ENCODE measurements at regions not wholly inside any gene's neighbourhood (a gene's known extent, or its start where the extent isn't known, plus 50 kb on each side); places are given as distances from the start of the nearest gene placed in this dataset.

DNA sequence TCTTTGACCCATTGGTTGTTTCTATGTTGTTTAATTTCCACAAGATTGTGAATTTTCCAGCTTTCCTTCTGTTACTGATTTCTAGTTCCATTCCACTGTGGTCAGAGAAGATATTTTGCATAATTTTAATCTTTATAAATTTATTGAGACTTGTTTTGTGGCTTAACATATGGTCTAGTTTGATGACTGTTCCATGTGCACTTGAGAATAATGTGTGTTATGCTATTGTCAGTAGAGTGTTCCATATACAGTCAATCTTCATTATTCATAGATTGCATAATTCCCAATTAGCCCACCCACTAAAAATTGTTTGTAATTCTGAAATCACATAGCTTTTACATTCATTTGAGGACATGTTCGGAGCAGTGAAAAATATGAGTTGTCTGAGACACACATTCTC, 346.1 kb upstream of the DDI1 start:
- TF ChIP-seq HDGF (IDR thresholded peaks at IDR 0.05; ENCODE audit: borderline replicate concordance) = no peak
- POLR2A ChIA-PET = no interaction called here

DNA sequence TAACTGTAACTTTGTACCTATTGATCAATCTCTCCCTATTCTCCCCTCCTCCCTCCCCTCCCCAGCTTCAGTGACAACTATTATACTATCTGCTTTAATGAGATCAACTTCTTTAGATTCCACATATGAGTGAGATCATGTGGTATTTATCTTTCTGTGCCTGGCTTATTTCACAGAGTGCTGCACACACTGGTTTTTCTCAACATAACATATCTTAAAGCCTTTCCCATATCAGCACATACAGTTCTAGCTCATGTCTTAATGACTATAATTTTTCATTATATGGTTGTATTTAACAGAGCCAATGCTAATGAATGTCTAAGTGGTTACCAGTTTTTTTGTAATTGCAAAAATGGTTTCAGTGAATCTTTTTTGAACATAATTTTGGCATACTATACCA, 340.3 kb upstream of the DDI1 start:
- no peak for DNase-seq (ENCODE audit: extremely low spot score)
- ChIA-PET POLR2A (interaction anchor here (0.6 kb wide), 1 partner anchor 262 kb away, joined by 3 read pairs; no protein-coding TSS in a partner anchor), CTCF (no interaction called here)
- TF ChIP-seq CTBP1 (IDR thresholded peaks at IDR 0.05; ENCODE audit: borderline replicate concordance) (no peak), TARDBP (IDR thresholded peaks at IDR 0.05) (no peak), L3MBTL2 (conservative IDR thresholded peaks at IDR 0.05) (no peak), ELF4 (IDR thresholded peaks at IDR 0.05) (no peak), SP1 (IDR thresholded peaks at IDR 0.05) (no peak), FOXA1 (IDR thresholded peaks at IDR 0.05) (no peak)

More for the DNA sequence above, 346.1 kb upstream of the DDI1 start:
- DNase-seq (ENCODE audit: extremely low spot score) = no peak
- CTCF ChIA-PET = no interaction called here

DNA sequence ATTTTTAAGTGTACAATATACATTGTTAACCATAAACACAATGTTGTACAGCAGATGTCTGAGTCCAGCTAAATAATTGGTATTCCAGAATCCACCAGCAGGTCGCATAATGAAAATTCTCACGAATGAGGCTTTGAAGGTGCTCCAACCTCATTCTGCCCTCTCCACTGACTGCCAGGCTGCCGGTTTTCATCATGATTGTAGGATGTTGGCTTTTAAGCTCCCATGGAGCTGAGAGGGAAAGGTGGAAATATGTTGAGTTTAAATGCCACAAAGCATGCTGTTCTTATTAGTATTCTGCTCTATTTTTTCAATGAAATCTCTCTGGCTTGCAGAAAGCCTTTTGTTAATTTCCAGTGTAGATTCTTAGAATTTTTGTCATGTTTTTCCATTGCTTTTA, 337.2 kb upstream of the DDI1 start:
- ChIA-PET POLR2A (no interaction called here), CTCF (no interaction called here)
- DNase-seq (ENCODE audit: extremely low spot score) = no peak
- TF ChIP-seq ARNT (IDR thresholded peaks at IDR 0.05) (no peak), FOXA1 (IDR thresholded peaks at IDR 0.05) (no peak), BHLHE40 (IDR thresholded peaks at IDR 0.05; ENCODE audit: borderline replicate concordance) (no peak), FOXK2 (IDR thresholded peaks at IDR 0.05) (no peak), FOXM1 (IDR thresholded peaks at IDR 0.05; ENCODE audit: borderline replicate concordance) (no peak), NFRKB (IDR thresholded peaks at IDR 0.05) (no peak), ELF4 (IDR thresholded peaks at IDR 0.05) (no peak), HDGF (IDR thresholded peaks at IDR 0.05; ENCODE audit: borderline replicate concordance) (no peak), ZNF384 (IDR thresholded peaks at IDR 0.05) (no peak), CTBP1 (IDR thresholded peaks at IDR 0.05; ENCODE audit: borderline replicate concordance) (no peak), TARDBP (IDR thresholded peaks at IDR 0.05) (no peak), SP1 (IDR thresholded peaks at IDR 0.05) (no peak), LEF1 (IDR thresholded peaks at IDR 0.05; ENCODE audit: borderline replicate concordance) (no peak)
- TF ChIP-seq, protein P1, sequence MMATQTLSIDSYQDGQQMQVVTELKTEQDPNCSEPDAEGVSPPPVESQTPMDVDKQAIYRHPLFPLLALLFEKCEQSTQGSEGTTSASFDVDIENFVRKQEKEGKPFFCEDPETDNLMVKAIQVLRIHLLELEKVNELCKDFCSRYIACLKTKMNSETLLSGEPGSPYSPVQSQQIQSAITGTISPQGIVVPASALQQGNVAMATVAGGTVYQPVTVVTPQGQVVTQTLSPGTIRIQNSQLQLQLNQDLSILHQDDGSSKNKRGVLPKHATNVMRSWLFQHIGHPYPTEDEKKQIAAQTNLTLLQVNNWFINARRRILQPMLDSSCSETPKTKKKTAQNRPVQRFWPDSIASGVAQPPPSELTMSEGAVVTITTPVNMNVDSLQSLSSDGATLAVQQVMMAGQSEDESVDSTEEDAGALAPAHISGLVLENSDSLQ (IDR thresholded peaks at IDR 0.05) = no peak

DNA sequence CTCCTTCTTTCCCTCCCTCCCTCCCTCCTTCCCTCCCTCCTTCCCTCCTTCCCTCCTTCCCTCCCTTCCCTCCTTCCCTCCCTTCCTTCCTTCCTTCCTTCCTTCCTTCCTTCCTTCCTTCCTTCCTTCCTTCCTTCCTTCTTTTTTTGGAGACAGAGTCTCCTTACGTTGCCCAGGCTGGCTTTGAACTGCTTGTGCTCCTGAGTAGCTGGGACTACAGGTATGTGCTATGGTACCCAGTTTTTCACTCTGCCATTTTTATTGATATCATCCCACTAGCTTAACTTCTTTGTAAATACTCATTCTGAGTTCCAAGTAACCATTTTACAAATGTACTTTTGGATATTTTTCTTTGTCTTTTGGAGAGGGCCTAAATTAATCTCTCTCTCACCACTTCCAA, 336.8 kb upstream of the DDI1 start:
- ChIA-PET CTCF (no interaction called here), POLR2A (no interaction called here)
- DNase-seq (ENCODE audit: extremely low spot score) = no peak
- TF ChIP-seq FOXA1 (IDR thresholded peaks at IDR 0.05) (no peak), FOXK2 (IDR thresholded peaks at IDR 0.05) (no peak), ARNT (IDR thresholded peaks at IDR 0.05) (no peak), ELF4 (IDR thresholded peaks at IDR 0.05) (no peak), SP1 (IDR thresholded peaks at IDR 0.05) (no peak), LEF1 (IDR thresholded peaks at IDR 0.05; ENCODE audit: borderline replicate concordance) (no peak)

DNA sequence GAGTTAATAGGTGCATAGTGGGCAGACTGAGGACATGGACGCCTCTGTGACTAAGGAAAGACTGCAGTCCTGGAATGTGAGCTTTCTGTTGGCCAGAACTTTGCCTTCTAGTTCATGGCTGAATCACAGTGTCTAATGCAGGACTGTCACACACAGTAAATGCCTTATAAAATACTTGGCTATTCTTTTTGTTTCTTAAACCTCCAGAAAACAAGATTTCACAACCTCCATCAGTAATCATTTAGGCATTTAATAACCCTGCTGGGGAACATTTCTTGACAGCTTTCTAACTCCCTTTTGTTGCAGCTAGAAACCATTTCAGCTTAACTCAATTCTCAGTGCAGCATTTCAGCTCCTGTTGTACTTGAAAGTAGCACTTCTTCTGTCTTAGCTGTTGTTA, 335.8 kb upstream of the DDI1 start:
- ChIA-PET CTCF (no interaction called here), POLR2A (no interaction called here)
- no peak for DNase-seq (ENCODE audit: extremely low spot score)
- TF ChIP-seq SP1 (IDR thresholded peaks at IDR 0.05) (no peak), ZNF384 (IDR thresholded peaks at IDR 0.05) (no peak), NFRKB (IDR thresholded peaks at IDR 0.05) (no peak), TARDBP (IDR thresholded peaks at IDR 0.05) (no peak), SUZ12 (IDR thresholded peaks at IDR 0.05) (no peak)
- TF ChIP-seq, protein P1 (IDR thresholded peaks at IDR 0.05) = no peak

DNA sequence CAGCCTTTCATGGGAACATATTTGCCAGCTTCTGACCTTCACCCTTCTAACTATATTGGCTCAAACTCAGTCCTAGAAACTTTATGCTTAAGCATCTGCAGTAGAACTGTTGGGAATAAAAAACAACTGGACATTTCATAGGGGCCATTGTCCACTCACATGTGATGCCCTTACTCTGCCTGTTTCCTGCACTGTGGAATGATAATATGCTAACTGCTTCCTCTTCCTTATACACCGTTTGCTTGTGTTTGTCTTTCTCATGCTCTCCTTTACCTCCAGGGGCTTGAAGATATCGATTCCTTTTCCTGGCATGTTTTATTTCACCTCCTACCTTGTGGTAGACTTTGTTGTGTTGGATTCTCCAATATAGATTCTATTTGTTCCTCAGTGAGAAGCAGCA, 333.0 kb upstream of the DDI1 start:
- CTCF ChIA-PET = interaction anchor here (0.6 kb wide), 2 partner anchors 13 to 111 kb away, joined by 3 to 5 read pairs; no protein-coding TSS in a partner anchor
- DNase-seq (ENCODE audit: extremely low spot score) = no peak
- POLR2A ChIA-PET = no interaction called here
- TF ChIP-seq ELF4 (IDR thresholded peaks at IDR 0.05) (no peak), CTBP1 (IDR thresholded peaks at IDR 0.05; ENCODE audit: borderline replicate concordance) (no peak), SP1 (IDR thresholded peaks at IDR 0.05) (no peak), ZNF384 (IDR thresholded peaks at IDR 0.05) (no peak)
- TF ChIP-seq, protein P1 (IDR thresholded peaks at IDR 0.05) = no peak

DNA sequence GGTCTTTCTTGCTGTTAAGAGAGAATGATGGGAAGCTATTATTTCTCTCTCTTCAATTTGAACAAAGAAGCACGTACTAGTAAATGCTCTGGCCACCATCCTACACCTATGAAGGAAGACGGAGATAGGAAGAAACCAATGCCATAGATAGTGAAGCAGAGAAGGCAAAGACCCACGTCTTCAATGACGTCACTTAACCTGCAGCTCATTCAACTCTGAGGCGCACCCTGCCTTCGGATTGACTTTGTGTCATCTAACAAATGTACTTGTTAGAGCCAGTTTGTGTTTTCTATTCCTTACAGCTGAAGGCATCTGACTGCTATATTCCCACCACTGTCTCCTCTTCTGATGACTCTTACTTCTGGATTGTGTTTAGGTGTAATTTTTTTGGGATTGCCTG, 332.5 kb upstream of the DDI1 start:
- DNase-seq (ENCODE audit: extremely low spot score) = no peak
- CTCF ChIA-PET = interaction anchor here (0.6 kb wide), 1 partner anchor 13 kb away, joined by 3 read pairs; no protein-coding TSS in a partner anchor
- TF ChIP-seq FOXK2 (IDR thresholded peaks at IDR 0.05) = no peak
- no peak for TF ChIP-seq NFRKB (IDR thresholded peaks at IDR 0.05)
- no peak for TF ChIP-seq L3MBTL2 (conservative IDR thresholded peaks at IDR 0.05)
- no peak for TF ChIP-seq ELF4 (IDR thresholded peaks at IDR 0.05)
- TF ChIP-seq SP1 (IDR thresholded peaks at IDR 0.05) = no peak
- no peak for TF ChIP-seq ZNF384 (IDR thresholded peaks at IDR 0.05)
- no peak for TF ChIP-seq CTBP1 (IDR thresholded peaks at IDR 0.05; ENCODE audit: borderline replicate concordance)
- no peak for TF ChIP-seq LEF1 (IDR thresholded peaks at IDR 0.05; ENCODE audit: borderline replicate concordance)
- no peak for TF ChIP-seq FOXM1 (IDR thresholded peaks at IDR 0.05; ENCODE audit: borderline replicate concordance)
- TF ChIP-seq ARNT (IDR thresholded peaks at IDR 0.05) = no peak
- TF ChIP-seq FOXA1 (IDR thresholded peaks at IDR 0.05) = no peak
- TF ChIP-seq TARDBP (IDR thresholded peaks at IDR 0.05) = no peak
- TF ChIP-seq BHLHE40 (IDR thresholded peaks at IDR 0.05; ENCODE audit: borderline replicate concordance) = no peak
- TF ChIP-seq HDGF (IDR thresholded peaks at IDR 0.05; ENCODE audit: borderline replicate concordance) = no peak
- TF ChIP-seq, protein P1 (IDR thresholded peaks at IDR 0.05) = no peak
- no peak for TF ChIP-seq SUZ12 (IDR thresholded peaks at IDR 0.05)
- POLR2A ChIA-PET = no interaction called here
